ENCODE measurements at regions not wholly inside any gene's neighbourhood (a gene's known extent, or its start where the extent isn't known, plus 50 kb on each side); places are given as distances from the start of the nearest gene placed in this dataset.

- H3K4me3 ChIP-seq: no peak overlapping the region
- intact Hi-C loops (cut with DNase I): no loop called here
- H3K9me3 ChIP-seq: no peaks in the 10 kb centered on the region
- WGBS, 2 donors: 82 to 85% methylated on average over 2 of the region's 2 CpGs
- FAIRE-seq (no peak), DNase-seq (no peak), ATAC-seq (no peak)
- no peaks in the 10 kb centered on the region for H3K36me3 ChIP-seq
- no peak overlapping the region for H3K27ac ChIP-seq
- no peaks in the 10 kb centered on the region for H3K4me1 ChIP-seq
- no peak for TF ChIP-seq CTCF (IDR thresholded peaks at IDR 0.05)
- H3K27me3 ChIP-seq: no peaks in the 10 kb centered on the region
Measured at GRCh38 chr9:1495282-1496030, 445.3 kb downstream of the DMRT2 start.

- FAIRE-seq (no peak), ATAC-seq (no peak), DNase-seq (no peak)
- intact Hi-C loops (cut with DNase I): no loop called here
- Histone ChIP-seq H3K36me3 (no peaks in the 10 kb centered on the region), H3K4me1 (no peaks in the 10 kb centered on the region), H3K9me3 (no peaks in the 10 kb centered on the region), H3K4me3 (no peak overlapping the region), H3K27ac (no peak overlapping the region), H3K27me3 (no peaks in the 10 kb centered on the region)
- TF ChIP-seq CTCF (IDR thresholded peaks at IDR 0.05): no peak
- WGBS, 2 donors: 39 to 63% methylated on average over 2 of the region's 2 CpGs
Measured at GRCh38 chr9:1505489-1505888, 455.3 kb downstream of the DMRT2 start.

- Histone ChIP-seq H3K4me1 (no peaks in the 10 kb centered on the region), H3K27me3 (no peaks in the 10 kb centered on the region), H3K27ac (no peak overlapping the region), H3K9me3 (no peaks in the 10 kb centered on the region), H3K4me3 (no peak overlapping the region), H3K36me3 (no peaks in the 10 kb centered on the region)
- no peak for TF ChIP-seq CTCF (IDR thresholded peaks at IDR 0.05)
- WGBS, 2 donors: 64 to 66% methylated on average over 4 of the region's 4 CpGs
- no peak for DNase-seq
- no peak for FAIRE-seq
- intact Hi-C loops (cut with DNase I): no loop called here
- no peak for ATAC-seq
Measured at GRCh38 chr9:1510712-1511111, 460.6 kb downstream of the DMRT2 start.

DNA sequence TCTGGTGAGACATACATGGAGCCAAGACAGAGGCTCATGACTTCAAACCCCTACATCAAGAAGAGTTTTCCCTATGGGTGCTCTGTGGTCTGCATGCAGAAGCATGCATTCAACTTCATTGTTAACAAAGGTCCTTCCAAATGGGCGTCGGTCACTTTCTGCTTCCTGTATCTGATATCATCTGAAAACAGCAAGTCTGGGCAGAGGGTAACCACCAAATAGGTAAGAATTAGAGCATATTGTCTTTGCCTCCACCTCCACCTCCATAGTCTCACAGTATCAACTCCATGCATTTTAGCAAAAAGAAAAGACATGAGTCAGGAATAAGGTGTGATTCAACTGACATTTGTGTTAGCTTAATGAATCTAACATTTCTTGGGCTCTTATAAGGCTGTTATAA is 462.9 kb downstream of the DMRT2 start:
- no peak for FAIRE-seq
- intact Hi-C loops (cut with DNase I): no loop called here
- no peak for DNase-seq
- ATAC-seq: no peak
- no peaks in the 10 kb centered on the region for H3K9me3 ChIP-seq
- H3K36me3 ChIP-seq: no peaks in the 10 kb centered on the region
- H3K27ac ChIP-seq: no peak overlapping the region
- WGBS, 2 donors: 82 to 93% methylated on average over 2 of the region's 2 CpGs
- H3K27me3 ChIP-seq: no peaks in the 10 kb centered on the region
- TF ChIP-seq CTCF (IDR thresholded peaks at IDR 0.05): no peak
- H3K4me3 ChIP-seq: no peak overlapping the region
- no peaks in the 10 kb centered on the region for H3K4me1 ChIP-seq

GRCh38 chr9:1514250-1514649 is 464.1 kb downstream of the DMRT2 start:
- DNase-seq (no peak), ATAC-seq (no peak), FAIRE-seq (no peak)
- Histone ChIP-seq H3K27me3 (no peaks in the 10 kb centered on the region), H3K4me1 (no peaks in the 10 kb centered on the region), H3K27ac (no peak overlapping the region), H3K4me3 (no peak overlapping the region), H3K36me3 (no peaks in the 10 kb centered on the region), H3K9me3 (no peaks in the 10 kb centered on the region)
- no peak for TF ChIP-seq CTCF (IDR thresholded peaks at IDR 0.05)
- WGBS, 2 donors: 60 to 61% methylated on average over 3 of the region's 3 CpGs
- intact Hi-C loops (cut with DNase I): no loop called here

Data from pancreas (tissue), 10 donors.